ENCODE measurements at regions not wholly inside any gene's neighbourhood (a gene's known extent, or its start where the extent isn't known, plus 50 kb on each side); places are given as distances from the start of the nearest gene placed in this dataset.

- Histone ChIP-seq H3K27me3 (no peaks in the 10 kb centered on the region), H3K4me1 (peaks cover 0 to 33% (median 10%) of the 10 kb centered on the region in 4 donors), H3K27ac (no peak overlapping the region), H3K36me3 (no peaks in the 10 kb centered on the region), H3K9me3 (no peaks in the 10 kb centered on the region), H3K4me3 (no peak overlapping the region)
- 73 to 92% (median 84%) methylated on average over 25 of the region's 25 CpGs for WGBS, 5 donors
- intact Hi-C loops (cut with DNase I; ENCODE audit: low total_unique reads) = no loop called here
- peak in 1 of 2 donors; percentile 45 for DNase-seq
- TF ChIP-seq CTCF (IDR thresholded peaks at IDR 0.05) (no peak), POLR2AphosphoS5 (IDR thresholded peaks at IDR 0.05) (no peak), EP300 (IDR thresholded peaks at IDR 0.05) (no peak), POLR2A (IDR thresholded peaks at IDR 0.05) (no peak)
These were observed 62.7 kb upstream of the BARX2 start for GRCh38 chr11:129312730-129313503.

- H3K4me1 ChIP-seq = no peaks in the 10 kb centered on the region
- intact Hi-C loops (cut with DNase I; ENCODE audit: low total_unique reads) = no loop called here
- no peak for DNase-seq
- no peak for TF ChIP-seq POLR2AphosphoS5 (IDR thresholded peaks at IDR 0.05)
- no peak for TF ChIP-seq EP300 (IDR thresholded peaks at IDR 0.05)
- TF ChIP-seq POLR2A (IDR thresholded peaks at IDR 0.05) = no peak
- TF ChIP-seq CTCF (IDR thresholded peaks at IDR 0.05) = no peak
- H3K4me3 ChIP-seq = no peak overlapping the region
- no peak overlapping the region for H3K27ac ChIP-seq
- H3K9me3 ChIP-seq = no peaks in the 10 kb centered on the region
- 72 to 84% (median 73%) methylated on average over 8 of the region's 8 CpGs for WGBS, 5 donors
- H3K36me3 ChIP-seq = no peaks in the 10 kb centered on the region
- peaks cover 0 to 5% (median 0%) of the 10 kb centered on the region in 3 donors for H3K27me3 ChIP-seq
These were observed 67.3 kb upstream of the BARX2 start for GRCh38 chr11:129308241-129308865.

DNA sequence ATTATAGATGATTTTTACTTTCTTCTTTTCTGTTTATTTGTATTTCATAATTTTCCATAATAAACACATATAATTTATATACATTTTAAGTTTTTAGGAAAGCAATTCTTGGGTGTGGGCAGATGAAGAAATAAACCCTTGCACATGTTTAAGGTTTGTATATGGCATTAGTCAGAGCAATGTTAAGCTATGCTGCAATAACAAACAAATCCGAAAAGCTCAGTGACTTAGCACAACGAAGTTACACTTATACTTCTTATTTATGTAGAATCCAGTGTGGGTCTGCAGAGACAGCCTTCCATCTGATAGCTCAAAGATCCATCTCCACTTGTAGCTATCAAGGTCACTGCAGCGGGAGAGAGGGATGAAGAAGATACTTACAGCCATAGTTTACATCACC, 68.5 kb upstream of the BARX2 start:
- no peak for TF ChIP-seq EP300 (IDR thresholded peaks at IDR 0.05)
- TF ChIP-seq CTCF (IDR thresholded peaks at IDR 0.05) = no peak
- no peak for TF ChIP-seq POLR2AphosphoS5 (IDR thresholded peaks at IDR 0.05)
- TF ChIP-seq POLR2A (IDR thresholded peaks at IDR 0.05) = no peak
- peaks cover 0 to 11% (median 0%) of the 10 kb centered on the region in 3 donors for H3K27me3 ChIP-seq
- WGBS, 5 donors = 85 to 94% (median 89%) methylated on average over 3 of the region's 3 CpGs
- intact Hi-C loops (cut with DNase I; ENCODE audit: low total_unique reads) = no loop called here
- no peak for DNase-seq
- H3K27ac ChIP-seq = no peak overlapping the region
- H3K4me3 ChIP-seq = no peak overlapping the region
- H3K4me1 ChIP-seq = no peaks in the 10 kb centered on the region
- H3K9me3 ChIP-seq = no peaks in the 10 kb centered on the region
- no peaks in the 10 kb centered on the region for H3K36me3 ChIP-seq

DNA sequence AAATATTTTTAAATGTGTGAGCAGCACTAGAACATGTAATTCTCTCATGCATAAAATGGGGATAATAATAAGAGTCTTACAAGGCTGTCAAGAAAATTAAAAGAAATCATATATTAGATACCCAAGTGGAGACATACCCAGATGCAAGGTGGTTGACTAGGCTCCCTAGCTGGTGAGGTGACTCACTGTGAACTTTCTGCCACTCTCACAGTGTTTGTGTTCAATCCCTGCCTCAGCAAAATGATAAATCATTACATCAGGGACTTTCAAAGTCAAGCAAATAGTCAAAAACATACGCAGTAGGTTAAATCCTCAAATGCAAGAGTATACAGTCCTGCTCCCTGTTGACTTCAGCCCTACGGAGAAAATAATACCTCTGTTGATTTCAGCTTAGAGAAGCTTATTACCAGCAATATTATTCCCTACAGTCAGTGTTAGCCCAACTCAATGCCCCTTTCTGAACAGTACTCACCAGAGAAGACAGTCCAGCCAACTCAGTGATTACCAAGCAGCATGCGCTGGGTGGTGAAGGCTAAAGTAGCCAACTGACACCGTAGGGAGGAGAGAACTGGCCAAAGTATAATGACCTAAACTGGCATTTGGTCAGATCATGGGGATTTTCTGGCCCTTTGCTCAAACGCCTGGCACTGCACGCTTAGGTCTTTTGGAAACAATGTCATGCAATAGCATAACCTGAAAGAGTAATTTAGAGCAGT, 73.1 kb upstream of the BARX2 start:
- H3K4me1 ChIP-seq = no peaks in the 10 kb centered on the region
- H3K27me3 ChIP-seq = peaks cover 0 to 18% (median 0%) of the 10 kb centered on the region in 3 donors
- TF ChIP-seq POLR2AphosphoS5 (IDR thresholded peaks at IDR 0.05) = no peak
- no peak for TF ChIP-seq POLR2A (IDR thresholded peaks at IDR 0.05)
- TF ChIP-seq EP300 (IDR thresholded peaks at IDR 0.05) = no peak
- TF ChIP-seq CTCF (IDR thresholded peaks at IDR 0.05) = no peak
- DNase-seq = no peak
- WGBS, 5 donors = 75 to 85% (median 78%) methylated on average over 6 of the region's 6 CpGs
- no peaks in the 10 kb centered on the region for H3K9me3 ChIP-seq
- H3K36me3 ChIP-seq = no peaks in the 10 kb centered on the region
- no peak overlapping the region for H3K27ac ChIP-seq
- H3K4me3 ChIP-seq = no peak overlapping the region
- intact Hi-C loops (cut with DNase I; ENCODE audit: low total_unique reads) = no loop called here

Data from stomach (tissue), 8 donors.